ENCODE measurements at regions not wholly inside any gene's neighbourhood (a gene's known extent, or its start where the extent isn't known, plus 50 kb on each side); places are given as distances from the start of the nearest gene placed in this dataset.

DNA sequence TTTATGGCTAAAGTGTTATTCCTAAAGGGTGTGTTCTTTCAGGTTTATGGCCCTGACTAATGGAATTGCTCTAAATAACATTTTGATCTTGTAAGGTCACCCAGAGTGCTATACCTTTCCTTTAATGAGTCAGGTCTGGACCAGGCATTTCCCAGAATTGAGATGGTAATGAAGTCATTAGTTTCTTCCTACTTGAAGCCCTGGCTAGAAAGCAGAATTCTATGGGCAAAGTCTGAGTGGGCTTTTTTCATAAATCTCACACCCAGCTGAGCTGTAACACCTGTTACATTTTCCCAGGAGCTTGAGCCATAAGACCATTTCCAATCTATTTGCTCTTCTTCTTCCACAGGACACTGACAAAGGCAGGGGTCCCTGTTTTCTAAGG lies 122.0 kb upstream of the ID4 start:
- H3K9ac ChIP-seq (ENCODE audit: low read length), result no peak overlapping the region
- H4K20me1 ChIP-seq (ENCODE audit: insufficient read depth, low read length), result no peaks in the 10 kb centered on the region
- H3K79me2 ChIP-seq (ENCODE audit: low read length), result no peaks in the 10 kb centered on the region
- H3K27me3 ChIP-seq (replicated peaks; ENCODE audit: insufficient read depth, low read length), result no peaks in the 10 kb centered on the region
- no peaks in the 10 kb centered on the region for H3K4me1 ChIP-seq (ENCODE audit: low read length)
- no peaks in the 10 kb centered on the region for H3K36me3 ChIP-seq (replicated peaks; ENCODE audit: insufficient read depth, low read length)
- H2AFZ ChIP-seq (ENCODE audit: low read length), result no peak overlapping the region
- no peaks in the 10 kb centered on the region for H3F3A ChIP-seq (ENCODE audit: insufficient read depth, low read length)
- no peak overlapping the region for H3K4me2 ChIP-seq (ENCODE audit: low read depth, low read length)
- no peak overlapping the region for H3K27ac ChIP-seq (ENCODE audit: low read length)
- H3K9me2 ChIP-seq (replicated peaks; ENCODE audit: insufficient read depth, low read length), result no peaks in the 10 kb centered on the region
- TF ChIP-seq EZH2phosphoT487 (IDR thresholded peaks at IDR 0.05; ENCODE audit: low read length) (no peak), EZH2 (optimal IDR thresholded peaks at IDR 0.05; ENCODE audit: low read depth, low read length) (no peak)
- TF ChIP-seq, protein P1, sequence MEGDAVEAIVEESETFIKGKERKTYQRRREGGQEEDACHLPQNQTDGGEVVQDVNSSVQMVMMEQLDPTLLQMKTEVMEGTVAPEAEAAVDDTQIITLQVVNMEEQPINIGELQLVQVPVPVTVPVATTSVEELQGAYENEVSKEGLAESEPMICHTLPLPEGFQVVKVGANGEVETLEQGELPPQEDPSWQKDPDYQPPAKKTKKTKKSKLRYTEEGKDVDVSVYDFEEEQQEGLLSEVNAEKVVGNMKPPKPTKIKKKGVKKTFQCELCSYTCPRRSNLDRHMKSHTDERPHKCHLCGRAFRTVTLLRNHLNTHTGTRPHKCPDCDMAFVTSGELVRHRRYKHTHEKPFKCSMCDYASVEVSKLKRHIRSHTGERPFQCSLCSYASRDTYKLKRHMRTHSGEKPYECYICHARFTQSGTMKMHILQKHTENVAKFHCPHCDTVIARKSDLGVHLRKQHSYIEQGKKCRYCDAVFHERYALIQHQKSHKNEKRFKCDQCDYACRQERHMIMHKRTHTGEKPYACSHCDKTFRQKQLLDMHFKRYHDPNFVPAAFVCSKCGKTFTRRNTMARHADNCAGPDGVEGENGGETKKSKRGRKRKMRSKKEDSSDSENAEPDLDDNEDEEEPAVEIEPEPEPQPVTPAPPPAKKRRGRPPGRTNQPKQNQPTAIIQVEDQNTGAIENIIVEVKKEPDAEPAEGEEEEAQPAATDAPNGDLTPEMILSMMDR (IDR thresholded peaks at IDR 0.05; ENCODE audit: low read length), result no peak
- no peak for DNase-seq
- H3K9me3 ChIP-seq (replicated peaks; ENCODE audit: insufficient read depth, low read length), result no peaks in the 10 kb centered on the region
- no peak overlapping the region for H3K4me3 ChIP-seq (ENCODE audit: low read length)

DNA sequence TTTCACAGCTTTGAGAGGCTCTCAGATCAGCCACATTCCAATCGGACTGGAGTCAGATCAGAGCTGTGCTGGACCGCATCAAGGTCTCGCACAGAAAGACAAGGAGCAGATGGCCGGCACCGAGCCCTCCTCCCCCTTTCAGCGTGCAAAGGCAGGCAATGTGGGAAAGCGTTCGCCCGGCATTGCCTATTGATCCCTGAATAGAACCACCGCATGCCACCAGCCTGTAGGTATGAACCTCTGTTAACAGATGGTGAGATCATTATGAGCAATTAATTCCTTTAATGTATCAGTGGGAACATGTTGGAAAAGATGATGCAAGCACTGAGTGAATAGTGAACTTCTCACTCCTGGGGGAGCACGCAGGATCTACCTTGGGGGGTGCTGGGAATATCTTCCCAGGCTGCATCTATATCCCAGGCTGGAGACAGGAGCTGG lies 117.5 kb upstream of the ID4 start:
- H3K4me2 ChIP-seq (ENCODE audit: low read depth, low read length), result no peak overlapping the region
- no peak overlapping the region for H3K27ac ChIP-seq (ENCODE audit: low read length)
- H2AFZ ChIP-seq (ENCODE audit: low read length), result no peak overlapping the region

DNA sequence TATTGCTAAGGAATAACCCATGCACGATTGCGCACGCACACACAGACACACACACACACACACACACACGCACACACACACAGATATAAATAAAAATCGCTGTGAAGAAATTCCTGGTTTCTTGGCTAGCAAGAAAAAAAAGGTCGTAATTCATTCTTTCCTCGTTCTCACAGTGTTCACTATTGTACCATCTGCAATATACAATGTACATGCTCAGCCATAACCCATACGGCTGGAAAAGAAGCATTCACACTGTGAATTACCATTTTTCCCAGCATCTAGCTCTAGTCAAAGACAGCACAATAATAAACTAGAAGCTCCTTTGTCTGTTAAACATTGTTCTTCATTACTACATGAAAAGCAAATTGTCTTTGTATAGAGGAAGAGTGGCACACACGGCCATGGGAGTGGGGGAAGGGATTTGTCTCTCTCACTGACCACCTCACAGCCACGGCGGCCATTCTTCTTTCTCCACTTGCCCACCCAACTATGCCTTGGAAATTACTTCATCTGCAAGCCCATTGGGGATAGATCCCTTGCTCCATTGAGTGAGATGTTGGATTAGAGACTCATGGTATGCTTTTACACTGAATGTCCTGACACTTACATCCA lies 115.3 kb upstream of the ID4 start:
- H3K9me3 ChIP-seq (replicated peaks; ENCODE audit: insufficient read depth, low read length), result no peaks in the 10 kb centered on the region
- H4K20me1 ChIP-seq (ENCODE audit: insufficient read depth, low read length), result no peaks in the 10 kb centered on the region
- H3K9ac ChIP-seq (ENCODE audit: low read length), result no peak overlapping the region
- no peaks in the 10 kb centered on the region for H3K36me3 ChIP-seq (replicated peaks; ENCODE audit: insufficient read depth, low read length)
- H3K79me2 ChIP-seq (ENCODE audit: low read length), result no peaks in the 10 kb centered on the region
- H3F3A ChIP-seq (ENCODE audit: insufficient read depth, low read length), result no peaks in the 10 kb centered on the region
- TF ChIP-seq, protein P1 (IDR thresholded peaks at IDR 0.05; ENCODE audit: low read length), result no peak
- TF ChIP-seq EZH2 (optimal IDR thresholded peaks at IDR 0.05; ENCODE audit: low read depth, low read length) (no peak), EZH2phosphoT487 (IDR thresholded peaks at IDR 0.05; ENCODE audit: low read length) (no peak)
- no peaks in the 10 kb centered on the region for H3K9me2 ChIP-seq (replicated peaks; ENCODE audit: insufficient read depth, low read length)
- H3K4me2 ChIP-seq (ENCODE audit: low read depth, low read length), result no peak overlapping the region
- no peaks in the 10 kb centered on the region for H3K27me3 ChIP-seq (replicated peaks; ENCODE audit: insufficient read depth, low read length)
- no peak for DNase-seq
- H3K4me3 ChIP-seq (ENCODE audit: low read length), result no peak overlapping the region
- no peak overlapping the region for H3K27ac ChIP-seq (ENCODE audit: low read length)
- no peak overlapping the region for H2AFZ ChIP-seq (ENCODE audit: low read length)
- H3K4me1 ChIP-seq (ENCODE audit: low read length), result no peaks in the 10 kb centered on the region

More for the DNA sequence above, 117.5 kb upstream of the ID4 start:
- DNase-seq, result no peak
- TF ChIP-seq EZH2phosphoT487 (IDR thresholded peaks at IDR 0.05; ENCODE audit: low read length) (no peak), EZH2 (optimal IDR thresholded peaks at IDR 0.05; ENCODE audit: low read depth, low read length) (no peak)
- TF ChIP-seq, protein P1 (IDR thresholded peaks at IDR 0.05; ENCODE audit: low read length), result no peak
- Histone ChIP-seq H4K20me1 (ENCODE audit: insufficient read depth, low read length) (no peaks in the 10 kb centered on the region), H3K9me2 (replicated peaks; ENCODE audit: insufficient read depth, low read length) (no peaks in the 10 kb centered on the region), H3K36me3 (replicated peaks; ENCODE audit: insufficient read depth, low read length) (no peaks in the 10 kb centered on the region), H3K4me1 (ENCODE audit: low read length) (no peaks in the 10 kb centered on the region), H3K27me3 (replicated peaks; ENCODE audit: insufficient read depth, low read length) (no peaks in the 10 kb centered on the region), H3K9me3 (replicated peaks; ENCODE audit: insufficient read depth, low read length) (no peaks in the 10 kb centered on the region), H3K9ac (ENCODE audit: low read length) (no peak overlapping the region), H3F3A (ENCODE audit: insufficient read depth, low read length) (no peaks in the 10 kb centered on the region), H3K79me2 (ENCODE audit: low read length) (no peaks in the 10 kb centered on the region), H3K4me3 (ENCODE audit: low read length) (no peak overlapping the region)

Measured in MM.1S (cell line).